ENCODE measurements at regions not wholly inside any gene's neighbourhood (a gene's known extent, or its start where the extent isn't known, plus 50 kb on each side); places are given as distances from the start of the nearest gene placed in this dataset.
A peak's percentile ranks its signal among the peaks of the same experiment; 100 is the strongest.

- Histone ChIP-seq H2BK20ac (ENCODE audit: low read length) (no peak overlapping the region; the same call in 1 of the 2 replicates), H4K91ac (replicated peaks; ENCODE audit: insufficient read length, low read length) (peak overlapping the region; percentile 9), H2AFZ (ENCODE audit: low read length) (peak overlapping the region; percentile 90), H4K20me1 (replicated peaks in 1 of 2; ENCODE audit: control insufficient read depth in 1 of 2, insufficient read depth in 2 of 2, low read length in 2 of 2) (no peaks in the 10 kb centered on the region), H2BK15ac (ENCODE audit: low read length) (no peak overlapping the region; the same call in 1 of the 2 replicates), H3K36me3 (ENCODE audit: control insufficient read depth in 2 of 4, insufficient read depth in 4 of 4, low read length in 3 of 4) (no peaks in the 10 kb centered on the region), H3K23ac (ENCODE audit: insufficient read length) (no peak overlapping the region), H3K4me2 (ENCODE audit: insufficient read depth in 1 of 2, low read depth in 2 of 2, low read length in 2 of 2) (peak overlapping the region; percentile 7 to 34; a peak in 1 of 4 replicates), H3K18ac (ENCODE audit: extremely low read depth, low read length) (peak overlapping the region; percentile 43), H3K4me1 (replicated peaks in 1 of 4; ENCODE audit: control insufficient read depth in 3 of 4, insufficient read depth in 4 of 4, low read length in 3 of 4) (peaks cover 0 to 8% (median 4%) of the 10 kb centered on the region in 4 experiments; a peak in 5 of 7 replicates), H2AK5ac (ENCODE audit: low read depth, low read length) (no peak overlapping the region), H4K5ac (ENCODE audit: insufficient read length, low read depth, low read length) (no peak overlapping the region), H3K9me3 (ENCODE audit: insufficient read depth in 2 of 2, low read depth in 1 of 2, low read length in 1 of 2) (no peaks in the 10 kb centered on the region), H4K8ac (ENCODE audit: extremely low read depth, insufficient read depth, low read length) (peak overlapping the region; percentile 30; the same call in 1 of the 2 replicates), H3K4ac (replicated peaks; ENCODE audit: insufficient read length, low read depth, low read length) (no peak overlapping the region), H3K79me1 (ENCODE audit: low read depth, low read length) (no peaks in the 10 kb centered on the region), H2BK5ac (ENCODE audit: low read depth, low read length) (no peak overlapping the region), H3K14ac (ENCODE audit: insufficient read length) (no peak overlapping the region), H3K27ac (ENCODE audit: low read depth, low read length) (no peak overlapping the region), H3K79me2 (ENCODE audit: control insufficient read depth in 1 of 2, insufficient read depth in 2 of 2, low read length in 2 of 2) (no peaks in the 10 kb centered on the region), H3K4me3 (ENCODE audit: extremely low read depth in 1 of 4, insufficient read depth in 2 of 4, low read depth in 3 of 4, low read length in 4 of 4) (no peak overlapping the region), H3K23me2 (ENCODE audit: low read depth, low read length) (no peaks in the 10 kb centered on the region), H2BK12ac (ENCODE audit: low read depth, low read length) (peak overlapping the region; percentile 5; the same call in 1 of the 2 replicates), H3K9ac (replicated peaks in 1 of 4; ENCODE audit: extremely low read depth in 1 of 4, low read depth in 3 of 4, low read length in 3 of 4) (no peak overlapping the region), H2BK120ac (replicated peaks; ENCODE audit: low read depth, low read length) (peak overlapping the region; percentile 10), H3K27me3 (replicated peaks in 1 of 4; ENCODE audit: control insufficient read depth in 3 of 4, extremely low read depth in 1 of 4, insufficient read depth in 3 of 4, low read length in 3 of 4) (no peaks in the 10 kb centered on the region; a peak in 1 of 7 replicates), H3K56ac (replicated peaks; ENCODE audit: insufficient read length, low read depth, low read length) (no peak overlapping the region)
- ChIA-PET CTCF (ENCODE audit: partially characterized antibody) (interaction anchor here (1.2 to 5.0 kb wide), 4 partner anchors 10 to 21 kb away, joined by 3 to 27 read pairs (median 4); no protein-coding TSS in a partner anchor), POLR2A (ENCODE audit: partially characterized antibody) (no interaction called here)
- DNase-seq (ENCODE audit: low read depth in 1 of 2, low spot score in 2 of 2) (no peak), FAIRE-seq (no peak)
- WGBS, 2 experiments (ENCODE audit: extremely low coverage in 1 of 2, insufficient coverage in 1 of 2, insufficient read length in 1 of 2, insufficient replicate concordance in 2 of 2, low coverage in 1 of 2, low lambda C conversion rate in 2 of 2, missing lambda C conversion rate in 1 of 2), result 72% methylated on average over 12 of the region's 12 CpGs; no CpG with 5 or more reads in 1 of the 2 experiments
- TF ChIP-seq TAF1 (IDR thresholded peaks at IDR 0.05; ENCODE audit: low read depth, low read length) (0 out of 2 replicates have a peak, but pooled peaks have one; percentile 19), TBP (IDR thresholded peaks at IDR 0.05; ENCODE audit: low read depth, low read length) (no peak), RBBP5 (IDR thresholded peaks at IDR 0.05; ENCODE audit: borderline replicate concordance, low read depth, low read length) (peak; percentile 68; the same call in 1 of the 2 replicates), MAFK (IDR thresholded peaks at IDR 0.05; ENCODE audit: low read depth, low read length) (peak; percentile 74; the same call in 1 of the 2 replicates)
These were observed 245.8 kb downstream of the SOX11 start for GRCh38 chr2:5937851-5938565.

Data from H1 (cell line).